Stimulated activated CD8-positive, alpha-beta memory T cell treated with anti-CD3 and anti-CD28 coated beads, Interleukin-15, amount 100 ng/mL, for 48 hours (primary cell): ENCODE measurements at regions not wholly inside any gene's neighbourhood (a gene's known extent, or its start where the extent isn't known, plus 50 kb on each side); places are given as distances from the start of the nearest gene placed in this dataset.

Experiments
- DNase-seq, 2 donors: peaks; one replicate each; pipeline ENCODE4 v3.0.0-alpha.2; 2020; ENCODE audit warnings: low read depth in 2 of 2

DNA sequence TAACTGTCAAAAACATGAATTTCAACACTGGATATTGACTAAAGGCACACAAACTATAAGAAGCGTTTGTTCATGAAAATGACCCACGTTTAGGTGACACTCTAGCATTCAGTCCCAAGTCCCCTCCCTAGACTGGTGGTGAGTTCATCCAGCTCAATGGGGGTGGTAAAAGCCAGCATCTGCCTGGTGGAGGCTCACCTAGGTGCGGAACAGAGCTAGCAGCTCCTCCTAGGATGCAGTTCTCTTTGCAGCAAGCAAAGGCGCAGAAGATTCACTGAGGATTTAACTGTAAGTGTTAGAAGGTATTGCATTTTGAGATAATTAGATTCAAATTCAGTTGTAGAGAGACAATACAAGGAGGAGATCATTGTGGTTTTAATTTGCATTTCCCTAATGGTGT, 87.6 kb downstream of the VSTM2A start:
- no peak for DNase-seq

GRCh38 chr7:54622696-54623309, 80.6 kb downstream of the VSTM2A start:
- DNase-seq: no peak
